A172 (cell line): ENCODE measurements at regions not wholly inside any gene's neighbourhood (a gene's known extent, or its start where the extent isn't known, plus 50 kb on each side); places are given as distances from the start of the nearest gene placed in this dataset.
A peak's percentile ranks its signal among the peaks of the same experiment; 100 is the strongest.
"Not testable (repeated sequence)": the region's sequence is repeated elsewhere in the genome, so short reads cannot be mapped to it uniquely, and the experiment has no call there.

Experiments
- DNase-seq: peaks from one replicate; pipeline ENCODE4 v3.0.0-alpha.2; 2015; ENCODE audit warnings: low spot score

DNA sequence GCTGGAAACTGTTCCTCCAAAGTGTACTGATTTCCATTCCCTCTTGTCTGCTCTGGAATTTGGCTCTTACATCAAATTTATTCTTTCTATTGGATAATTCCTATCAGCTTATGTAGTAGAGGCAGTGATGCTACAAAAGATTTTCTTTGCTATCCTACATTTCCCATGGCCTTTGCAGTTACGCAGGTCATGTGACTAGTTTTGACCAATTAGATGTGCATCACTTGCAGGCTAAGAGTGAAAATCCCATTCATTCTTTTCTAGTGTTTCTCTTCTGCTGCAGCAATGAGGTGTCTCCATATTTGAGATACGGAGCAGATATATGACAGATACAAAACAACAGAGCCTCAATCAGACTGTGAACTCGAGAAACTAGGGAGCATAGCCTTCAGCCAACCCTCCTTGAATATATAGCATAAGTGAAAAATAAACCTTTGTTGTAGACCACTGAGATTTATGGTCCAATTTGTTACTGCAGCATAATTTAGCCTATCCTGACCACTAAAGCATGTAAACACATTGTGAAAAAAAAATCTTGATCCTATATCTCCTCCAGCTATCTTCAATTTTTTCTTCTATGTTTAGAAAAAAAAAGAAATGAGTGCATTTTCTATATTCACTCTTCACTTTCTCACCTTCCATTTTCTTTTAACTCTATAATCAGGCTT, 102.0 kb downstream of the HNMT start:
- no peak for DNase-seq

- DNase-seq = no peak
Measured at GRCh38 chr2:138066841-138067240, 102.6 kb downstream of the HNMT start.

DNA sequence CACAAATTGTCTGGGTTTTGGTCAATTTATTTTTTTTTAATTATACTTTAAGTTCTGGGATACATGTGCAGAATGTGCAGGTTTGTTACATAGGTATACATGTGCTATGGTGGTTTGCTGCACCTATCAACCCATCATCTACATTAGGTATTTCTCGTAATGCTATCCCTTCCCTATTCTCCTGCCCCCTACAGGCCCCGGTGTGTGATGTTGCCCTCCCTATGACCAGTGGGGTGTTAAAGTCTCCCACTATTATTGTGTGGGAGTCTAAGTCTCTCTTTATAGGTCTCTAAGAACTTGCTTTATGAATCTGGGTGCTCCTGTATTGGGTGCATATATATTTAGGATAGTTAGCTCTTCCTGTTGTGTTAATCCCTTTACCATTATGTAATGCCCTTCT, 104.4 kb downstream of the HNMT start:
- not testable (repeated sequence) for DNase-seq

DNA sequence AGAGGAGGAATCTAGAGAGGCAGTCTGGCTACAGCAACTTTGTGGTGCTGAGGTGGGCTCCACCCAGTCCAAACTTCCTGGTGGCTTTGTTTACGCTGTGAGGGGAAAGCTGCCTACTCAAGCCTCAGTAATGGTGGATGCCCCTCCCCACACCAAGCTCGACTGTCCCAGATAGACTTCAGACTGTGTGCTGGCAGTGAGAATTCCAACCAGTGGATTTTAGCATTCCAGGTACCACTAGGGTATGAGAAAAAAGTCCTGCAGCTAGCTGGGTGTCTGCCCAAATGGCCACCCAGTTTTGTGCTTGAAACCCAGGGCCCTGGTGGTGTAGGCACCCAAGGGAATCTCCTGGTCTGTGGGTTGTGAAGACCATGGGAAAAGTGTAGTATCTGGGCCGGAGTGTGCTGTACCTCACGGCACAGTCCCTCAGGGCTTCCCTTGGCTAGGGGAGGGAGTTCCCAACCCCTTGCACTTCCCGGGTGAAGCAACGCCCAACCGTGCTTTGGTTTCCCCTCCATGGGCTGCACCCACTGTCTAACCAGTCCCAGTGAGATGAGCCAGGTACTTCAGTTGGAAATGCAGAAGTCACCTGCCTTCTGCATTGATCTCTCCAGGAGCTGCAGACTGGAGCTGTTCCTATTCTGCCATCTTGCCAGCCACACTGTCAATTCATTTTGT, 106.9 kb downstream of the HNMT start:
- peak; percentile 21 for DNase-seq

DNA sequence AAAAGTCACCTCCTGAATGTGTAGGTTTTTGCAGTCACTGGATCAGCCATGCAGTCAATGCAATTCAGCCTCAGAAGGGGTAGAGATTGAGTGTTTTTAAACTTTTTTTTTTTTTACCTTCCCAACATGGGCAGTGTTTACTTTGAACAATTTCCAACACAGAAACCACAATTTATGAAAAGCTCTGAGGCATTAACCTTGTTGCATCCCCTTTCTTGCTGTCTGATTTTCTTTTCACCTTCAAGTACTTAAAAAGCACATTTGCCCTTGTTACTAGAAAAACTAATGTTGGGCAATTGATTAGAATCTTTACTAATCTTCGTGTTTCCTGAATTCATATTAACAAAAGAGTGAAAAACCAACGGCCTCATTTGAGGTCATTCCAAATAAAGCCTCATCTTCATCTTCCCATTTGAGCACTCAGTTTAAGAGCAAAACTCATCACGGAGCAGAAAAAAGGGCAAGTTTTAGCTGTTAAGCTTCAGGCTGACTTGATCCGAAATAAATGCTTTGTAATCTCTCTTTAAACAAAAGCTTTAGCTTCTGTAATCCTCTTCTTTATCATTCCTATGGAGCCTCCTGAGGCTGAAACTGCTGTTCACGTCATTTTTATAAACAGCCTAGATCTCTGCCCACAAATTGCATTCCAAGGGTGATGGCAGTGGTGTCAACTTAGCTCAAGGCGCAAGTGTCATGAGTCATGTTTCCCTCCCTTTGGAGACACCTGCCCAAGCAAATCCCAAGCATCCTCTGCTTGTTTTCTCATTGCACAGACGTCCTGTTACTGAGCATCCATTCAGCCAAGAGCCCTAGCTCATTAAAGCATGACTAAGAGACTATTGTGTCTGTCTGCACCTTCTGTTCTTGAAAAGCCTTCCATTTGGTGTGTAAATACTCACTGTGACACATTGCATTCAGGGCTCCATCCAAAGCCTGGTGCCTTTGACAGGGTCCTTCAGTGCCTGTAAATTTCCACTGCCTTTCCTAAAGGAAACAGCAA, 107.7 kb downstream of the HNMT start:
- DNase-seq = peak; percentile 99

- no peak for DNase-seq
Measured at GRCh38 chr2:138078153-138078552, 113.9 kb downstream of the HNMT start.

DNA sequence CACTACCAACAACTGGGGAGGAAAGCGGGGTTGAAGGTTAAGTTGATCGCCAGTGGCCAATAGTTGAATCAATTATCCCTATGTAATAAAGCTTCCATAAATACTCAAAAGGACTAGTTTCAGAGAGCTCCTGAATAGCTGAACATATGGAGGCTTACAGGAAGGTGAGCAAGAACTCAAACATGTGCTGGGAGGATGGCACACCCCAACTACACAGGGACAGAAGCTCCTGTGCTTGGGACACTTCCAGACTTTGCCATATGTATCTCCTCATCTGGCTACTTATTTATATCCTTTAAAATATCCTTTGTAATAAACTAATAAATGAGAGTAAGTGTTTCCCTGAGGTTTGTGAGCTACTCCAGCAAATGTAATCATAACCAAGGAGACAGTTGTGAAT, 115.7 kb downstream of the HNMT start:
- no peak for DNase-seq

DNA sequence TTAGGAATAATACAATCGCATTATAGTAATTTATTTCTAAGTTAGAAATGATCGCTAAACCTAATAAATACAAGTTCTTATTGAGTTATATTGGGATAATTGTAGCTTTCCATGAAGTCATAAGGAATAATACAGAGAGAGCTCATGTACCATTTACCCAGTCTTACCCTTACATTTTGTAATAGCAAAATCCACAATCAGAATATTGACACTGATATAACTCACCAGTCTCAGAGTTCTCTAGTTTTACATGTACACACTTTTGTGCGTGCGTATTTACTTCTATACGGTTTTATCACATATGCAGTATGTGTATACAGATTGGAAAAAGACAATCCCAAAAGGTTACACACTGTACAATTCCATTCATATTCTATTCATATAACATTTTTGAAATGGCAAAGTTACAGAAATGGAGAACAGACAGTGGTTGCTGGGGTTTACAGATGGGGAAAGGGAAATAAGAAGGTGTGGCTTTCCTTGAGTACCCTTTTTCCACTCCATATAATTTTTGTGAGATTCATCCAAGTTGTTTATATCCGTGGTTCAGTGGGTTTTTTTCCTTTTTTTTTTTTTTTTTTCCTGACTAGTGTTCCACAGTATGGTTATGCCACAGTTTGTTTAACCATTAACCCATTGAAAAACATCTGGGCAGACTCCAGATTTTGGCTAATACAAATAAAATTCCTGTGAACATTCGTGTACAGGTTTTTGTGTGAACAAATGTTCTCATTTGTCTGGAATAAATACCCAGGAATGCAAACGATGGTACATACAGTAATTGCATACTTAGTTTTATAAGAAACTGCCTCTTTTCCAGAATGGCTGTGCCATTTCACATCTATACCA, 117.2 kb downstream of the HNMT start:
- no peak for DNase-seq

GRCh38 chr2:138084206-138084605, 119.9 kb downstream of the HNMT start:
- no peak for DNase-seq

GRCh38 chr2:138085441-138085840, 121.2 kb downstream of the HNMT start:
- peak; percentile 49 for DNase-seq

DNA sequence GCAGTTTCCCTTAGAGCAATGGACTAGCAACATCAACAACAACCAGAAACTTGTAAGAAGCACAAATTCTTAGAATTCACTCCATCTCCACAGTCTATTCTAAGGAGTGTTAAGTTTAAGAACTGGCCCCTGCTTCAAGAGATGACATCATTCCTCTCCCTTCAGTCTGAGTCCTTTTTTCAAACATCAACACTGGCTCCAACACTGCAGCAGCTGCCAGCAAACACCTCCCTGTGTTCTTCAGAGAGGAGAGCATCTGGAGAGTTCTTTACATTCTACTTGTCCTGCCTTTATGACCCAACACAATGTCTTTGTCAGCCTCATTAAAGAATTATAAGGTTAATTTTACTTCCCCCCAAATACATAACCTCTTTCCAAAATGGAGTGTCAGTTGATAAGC, 122.3 kb downstream of the HNMT start:
- DNase-seq = no peak

DNA sequence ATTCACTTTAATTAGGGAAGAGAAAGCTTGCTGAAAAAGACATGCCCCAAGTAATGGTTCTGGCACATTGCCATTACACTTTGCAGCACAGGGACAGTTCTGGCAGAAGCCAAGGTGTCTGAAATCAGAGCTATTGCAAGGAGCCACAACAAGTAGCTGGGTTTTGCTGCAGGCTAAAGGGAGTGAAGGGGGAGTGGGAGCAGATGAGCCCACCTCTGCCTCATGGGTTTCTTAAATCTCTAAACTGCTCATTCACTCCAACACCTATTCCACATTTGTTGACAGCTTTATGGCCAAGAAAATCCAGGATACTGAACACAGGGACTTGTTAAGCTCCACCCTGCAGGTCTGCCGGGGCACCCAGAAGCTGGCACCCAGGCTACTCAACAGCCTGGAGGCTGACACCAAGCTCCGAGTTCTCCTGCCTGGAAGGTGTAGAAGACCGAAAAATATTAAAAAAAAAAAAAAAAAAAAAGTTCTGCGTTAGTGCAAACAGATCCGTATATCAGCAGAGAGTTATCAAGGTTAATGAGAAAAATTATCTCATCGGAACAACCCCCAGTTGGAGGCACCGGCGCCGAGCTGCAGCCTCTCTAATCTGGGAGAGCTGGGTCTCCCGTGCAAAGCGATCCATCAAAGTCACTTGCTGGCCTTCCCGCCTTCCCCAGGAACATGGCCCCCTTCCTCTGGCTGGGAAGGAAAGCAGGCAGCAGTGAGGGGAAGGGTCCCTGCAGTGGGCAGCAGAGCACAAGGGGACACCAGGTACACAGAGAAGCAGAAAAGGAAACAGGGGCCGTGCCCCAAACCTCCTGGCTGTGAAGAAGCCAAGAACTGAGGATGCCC, 123.7 kb downstream of the HNMT start:
- DNase-seq = no peak

DNA sequence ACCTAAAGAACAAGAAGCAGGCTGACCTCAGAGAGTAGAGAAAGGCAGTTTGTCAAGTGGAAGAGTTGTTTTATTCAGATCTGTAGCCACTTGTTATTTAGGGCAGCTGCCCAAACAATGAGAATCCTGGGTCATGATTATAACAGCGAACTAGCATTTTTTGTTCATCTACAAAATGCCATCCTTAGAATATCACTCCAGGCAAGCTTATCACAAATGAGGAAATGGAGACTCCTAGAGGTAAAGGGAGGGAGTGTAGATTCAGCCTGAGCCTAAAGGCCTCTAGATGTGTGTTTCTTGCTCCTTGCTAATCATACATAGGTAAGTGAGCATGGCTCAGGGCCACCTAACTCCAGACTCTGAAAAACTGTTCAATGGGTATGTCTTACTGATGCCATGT, 126.1 kb downstream of the HNMT start:
- DNase-seq = peak; percentile 44

DNA sequence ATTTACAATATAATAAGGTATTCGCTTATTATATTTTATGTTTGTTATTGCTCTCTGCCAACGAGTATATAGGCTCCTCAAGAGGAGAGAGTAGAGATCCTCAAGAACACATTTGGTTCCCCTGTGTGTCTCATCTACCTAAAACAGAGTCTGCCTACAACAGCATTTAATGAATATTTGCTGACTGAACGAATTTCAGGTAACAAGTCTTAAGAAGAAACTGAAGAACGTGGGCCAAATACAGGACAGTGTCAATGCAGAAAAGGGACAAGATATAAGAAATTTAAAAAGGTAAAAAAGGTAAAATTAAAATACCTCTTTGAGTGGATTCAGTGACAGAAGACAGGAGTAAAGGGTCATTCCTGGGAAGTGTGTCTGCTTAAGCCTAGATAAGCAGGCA, 129.2 kb downstream of the HNMT start:
- DNase-seq = no peak

DNA sequence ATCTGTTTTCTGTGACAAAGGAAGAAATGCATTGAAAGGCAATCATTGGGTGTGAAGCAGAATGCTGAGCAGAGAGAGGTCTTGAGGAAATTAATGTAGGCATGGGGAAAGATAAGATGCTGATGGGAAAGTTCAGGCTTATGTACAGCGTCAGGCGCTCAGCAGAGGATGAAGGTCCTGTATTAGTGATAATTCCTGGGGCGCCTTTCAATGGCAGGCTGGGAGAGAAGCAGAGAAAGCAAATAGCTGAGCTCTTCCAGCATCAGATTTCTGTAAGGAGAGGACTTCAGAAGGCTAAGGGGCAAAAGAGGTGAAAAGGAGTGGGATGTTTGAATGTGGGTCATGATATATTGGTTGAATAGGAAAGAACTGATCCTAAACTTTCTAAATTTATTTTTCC, 129.8 kb downstream of the HNMT start:
- no peak for DNase-seq

- no peak for DNase-seq
Measured at GRCh38 chr2:138095336-138095735, 131.1 kb downstream of the HNMT start.

DNA sequence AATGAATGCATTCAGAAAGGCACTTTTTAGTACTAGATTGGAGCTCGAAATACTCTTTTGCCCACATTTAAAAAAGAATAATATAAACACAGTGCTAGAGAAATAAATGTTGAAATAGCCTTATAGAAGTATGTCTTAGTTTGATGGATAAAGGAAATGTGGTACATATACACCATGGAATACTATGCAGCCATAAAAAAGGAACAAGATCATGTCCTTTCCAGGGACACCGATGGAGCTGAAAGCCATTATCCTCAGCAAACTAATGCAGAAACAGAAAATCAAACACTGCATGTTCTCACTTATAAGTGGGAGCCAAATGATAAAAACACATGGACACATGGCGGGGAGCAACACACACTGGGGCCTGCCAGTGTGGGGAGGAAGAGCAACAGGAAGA, 135.0 kb downstream of the HNMT start:
- DNase-seq = not testable (repeated sequence)

- DNase-seq = no peak
Measured at GRCh38 chr2:138101718-138102117, 137.4 kb downstream of the HNMT start.

- DNase-seq = no peak
Measured at GRCh38 chr2:138102664-138103063, 138.4 kb downstream of the HNMT start.

DNA sequence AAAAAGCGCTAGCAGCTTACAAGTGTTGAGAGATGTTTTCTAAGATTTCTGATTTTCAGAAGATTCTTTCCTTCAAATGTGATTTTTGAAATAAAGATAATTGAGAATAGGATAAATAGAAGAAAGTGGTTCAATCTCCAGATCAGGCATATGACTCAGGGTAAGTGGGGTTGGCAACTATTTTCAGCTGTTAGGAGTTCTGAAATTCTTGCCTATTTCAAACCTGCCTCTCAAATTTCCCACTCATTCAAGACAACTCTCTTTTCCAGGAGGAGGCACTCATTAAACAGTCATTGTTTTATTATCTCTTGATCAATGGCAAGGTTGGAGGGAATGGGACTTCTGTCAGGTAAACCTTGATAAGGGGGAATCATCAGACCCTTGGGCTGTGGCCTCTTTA, 138.9 kb downstream of the HNMT start:
- DNase-seq = no peak

- no peak for DNase-seq
Measured at GRCh38 chr2:138104071-138104470, 139.8 kb downstream of the HNMT start.
